Dedifferentiated amniotic fluid mesenchymal stem cell (primary cell): ENCODE measurements at regions not wholly inside any gene's neighbourhood (a gene's known extent, or its start where the extent isn't known, plus 50 kb on each side); places are given as distances from the start of the nearest gene placed in this dataset.
"Not testable (repeated sequence)": the region's sequence is repeated elsewhere in the genome, so short reads cannot be mapped to it uniquely, and the experiment has no call there.

Experiments used
- DNase-seq: peaks from one replicate; pipeline ENCODE4 v3.0.0-alpha.2; 2016; ENCODE audit errors: extremely low spot score

DNA sequence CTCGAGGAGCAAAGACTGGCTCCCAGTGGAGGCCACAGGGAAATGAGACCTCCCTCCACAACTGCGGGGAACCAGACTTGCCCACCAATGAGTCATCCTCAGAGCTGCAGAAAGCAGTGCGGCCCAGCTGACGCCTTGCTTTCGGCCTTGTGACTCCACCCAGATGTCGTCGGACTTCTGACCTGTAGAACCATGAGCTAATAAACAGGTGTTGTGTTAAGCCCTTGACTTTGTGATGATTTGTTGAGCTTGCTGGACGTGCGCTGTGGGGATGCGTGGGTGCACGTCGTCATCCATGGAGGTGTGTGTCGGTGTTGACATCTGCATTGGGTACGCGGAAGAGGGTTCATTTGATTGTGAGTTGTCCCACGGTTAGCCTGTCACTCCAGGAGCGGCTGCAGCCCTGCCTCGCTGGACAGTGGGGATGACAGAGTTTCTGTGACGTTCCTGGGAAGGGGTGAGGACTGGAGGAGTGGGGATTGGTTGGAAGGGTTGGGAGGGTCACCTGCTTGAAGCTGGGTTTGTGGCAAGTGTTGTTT is 154.1 kb downstream of the SH3BP4 start:
- no peak for DNase-seq

DNA sequence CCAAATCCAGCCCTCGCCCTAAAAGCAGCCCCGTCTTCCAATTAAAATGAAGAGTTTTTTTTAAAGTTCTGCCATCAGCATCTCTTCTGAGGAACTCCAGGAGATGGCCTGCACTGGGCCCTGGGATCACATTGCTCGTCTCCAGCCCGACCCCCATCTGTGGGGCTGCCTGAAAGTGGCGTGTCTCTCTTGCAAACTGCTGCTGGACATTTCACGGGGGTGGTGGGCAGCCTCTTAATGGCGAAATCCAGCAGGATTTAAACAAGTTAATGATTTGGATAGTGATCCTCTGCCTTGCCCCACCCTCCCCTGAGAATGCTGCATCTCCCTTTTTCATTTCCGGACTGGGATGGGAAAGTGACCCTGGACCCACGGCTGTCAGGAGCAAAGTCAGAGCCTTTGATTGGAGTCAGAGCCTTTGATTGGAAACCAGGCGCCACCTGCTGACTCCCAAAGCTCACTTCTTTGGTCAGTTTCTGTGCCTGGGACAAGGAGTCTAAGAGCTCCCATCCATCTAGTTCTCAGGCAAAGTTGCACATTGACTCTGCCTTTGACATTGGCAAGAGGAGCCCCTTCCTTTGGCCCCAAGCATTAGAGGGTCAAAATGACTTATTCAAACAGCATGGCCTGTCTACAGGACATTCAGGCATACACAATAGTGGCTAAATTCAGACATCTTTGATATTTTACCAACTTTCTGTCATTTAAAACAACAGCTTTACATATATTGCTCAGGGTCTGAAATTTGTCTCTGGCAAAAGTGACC is 155.2 kb downstream of the SH3BP4 start:
- DNase-seq, result peak; percentile 63

GRCh38 chr2:235107640-235107951 is 155.8 kb downstream of the SH3BP4 start:
- DNase-seq, result no peak

GRCh38 chr2:235109561-235109960 is 157.7 kb downstream of the SH3BP4 start:
- DNase-seq, result not testable (repeated sequence)

GRCh38 chr2:235112365-235112764 is 160.5 kb downstream of the SH3BP4 start:
- DNase-seq, result no peak

- DNase-seq, result no peak
These were observed 162.0 kb downstream of the SH3BP4 start for GRCh38 chr2:235113854-235114253.

DNA sequence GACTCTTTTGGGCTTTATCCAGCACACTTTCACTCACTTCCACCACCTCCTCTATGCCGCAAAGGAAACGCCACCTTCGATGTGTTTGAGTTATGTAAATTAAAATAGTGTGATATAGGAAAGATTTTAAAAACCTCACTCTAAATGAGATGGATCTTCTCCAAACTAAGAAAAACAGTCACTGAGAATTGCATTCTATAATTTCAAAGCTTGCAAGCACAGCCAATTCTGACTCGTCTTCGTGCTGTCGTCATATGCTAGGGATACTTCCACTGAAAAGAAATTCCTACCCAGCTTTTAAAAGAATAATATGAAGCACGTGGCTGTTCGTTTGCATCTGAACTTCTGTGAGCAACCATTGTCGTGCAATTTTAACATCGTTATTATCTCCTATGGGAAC is 162.5 kb downstream of the SH3BP4 start:
- DNase-seq, result no peak

DNA sequence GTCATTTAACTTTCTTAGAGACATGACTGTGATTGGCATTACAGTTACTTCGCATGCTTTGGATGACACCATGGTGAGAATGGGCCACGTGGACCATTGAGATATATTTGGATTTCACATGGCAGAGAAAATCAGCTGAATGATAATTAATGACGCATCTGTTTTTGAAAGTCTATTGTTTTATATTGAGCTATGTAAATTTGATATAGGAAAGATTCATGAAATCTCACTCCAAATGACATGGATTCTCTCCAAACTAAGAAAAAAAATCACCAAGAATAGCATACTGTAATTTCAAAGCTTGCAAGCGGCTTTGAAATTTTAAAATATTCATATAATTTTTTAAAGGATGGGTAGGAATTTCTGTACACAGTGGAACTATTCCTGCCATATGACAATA is 163.7 kb downstream of the SH3BP4 start:
- DNase-seq, result no peak

DNA sequence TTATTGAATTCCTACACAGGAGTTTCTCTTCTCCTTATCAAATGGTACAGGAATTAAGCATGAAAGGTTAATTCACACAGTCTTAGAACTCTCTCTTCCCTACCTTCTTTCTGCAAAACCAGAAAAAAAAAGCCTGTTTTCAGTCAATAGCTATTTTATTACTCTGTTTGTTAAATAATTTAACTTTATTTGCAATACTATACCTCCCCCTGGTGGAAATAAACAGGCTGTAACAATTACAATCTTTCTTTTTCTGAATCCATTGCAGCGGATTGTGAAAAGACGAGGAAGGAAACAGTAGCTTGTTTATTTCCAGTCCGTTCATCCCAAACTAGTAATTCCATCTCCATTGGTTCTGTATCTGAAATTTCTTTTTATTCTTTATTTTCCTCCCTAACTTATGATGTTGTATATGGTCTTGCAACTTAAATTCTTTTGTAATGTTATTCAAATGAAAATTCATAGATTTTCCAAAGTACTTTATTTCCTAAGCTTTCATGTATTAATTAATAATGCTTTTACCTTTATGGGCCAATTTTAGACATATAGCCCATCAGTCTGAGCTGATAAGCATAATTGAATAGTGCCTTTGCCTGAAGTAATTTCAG is 165.2 kb downstream of the SH3BP4 start:
- peak; percentile 69 for DNase-seq

GRCh38 chr2:235126768-235127167 is 175.0 kb downstream of the SH3BP4 start:
- DNase-seq, result no peak

DNA sequence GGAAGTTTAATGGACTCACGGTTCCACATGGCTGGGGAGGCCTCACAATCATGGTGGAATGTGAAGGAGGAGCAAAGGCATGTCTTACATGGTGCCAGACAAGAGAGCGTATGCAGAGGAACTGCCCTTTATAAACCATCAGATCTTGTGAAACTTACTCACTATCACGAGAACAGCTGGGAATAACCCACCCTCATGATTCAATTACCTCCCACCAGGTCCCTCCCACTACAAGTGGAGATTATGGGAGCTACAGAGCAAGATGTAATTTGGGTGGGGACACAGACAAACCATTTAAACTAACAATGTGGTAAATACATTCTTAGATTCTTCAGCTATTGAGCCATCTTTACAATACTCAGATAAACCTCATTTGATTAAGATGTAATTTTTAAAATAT is 176.1 kb downstream of the SH3BP4 start:
- DNase-seq, result no peak

DNA sequence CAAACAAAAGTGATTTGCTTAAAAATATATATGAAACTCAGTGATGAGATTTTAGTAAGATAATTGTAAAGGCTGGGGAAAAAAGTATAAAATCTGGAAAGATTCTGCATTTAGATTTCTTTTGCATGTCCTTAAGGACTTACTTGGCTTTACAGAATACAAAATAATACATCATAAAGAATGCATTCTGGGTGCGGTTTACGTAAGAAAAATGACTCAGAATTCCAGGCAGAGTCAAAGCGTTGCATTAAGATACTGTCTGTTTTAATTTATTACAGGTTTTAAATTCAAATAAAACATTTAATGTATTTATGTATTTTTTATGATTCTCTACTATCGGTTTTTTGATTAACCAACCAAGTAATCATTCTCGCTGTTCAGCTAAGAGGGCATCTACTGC is 178.0 kb downstream of the SH3BP4 start:
- no peak for DNase-seq

DNA sequence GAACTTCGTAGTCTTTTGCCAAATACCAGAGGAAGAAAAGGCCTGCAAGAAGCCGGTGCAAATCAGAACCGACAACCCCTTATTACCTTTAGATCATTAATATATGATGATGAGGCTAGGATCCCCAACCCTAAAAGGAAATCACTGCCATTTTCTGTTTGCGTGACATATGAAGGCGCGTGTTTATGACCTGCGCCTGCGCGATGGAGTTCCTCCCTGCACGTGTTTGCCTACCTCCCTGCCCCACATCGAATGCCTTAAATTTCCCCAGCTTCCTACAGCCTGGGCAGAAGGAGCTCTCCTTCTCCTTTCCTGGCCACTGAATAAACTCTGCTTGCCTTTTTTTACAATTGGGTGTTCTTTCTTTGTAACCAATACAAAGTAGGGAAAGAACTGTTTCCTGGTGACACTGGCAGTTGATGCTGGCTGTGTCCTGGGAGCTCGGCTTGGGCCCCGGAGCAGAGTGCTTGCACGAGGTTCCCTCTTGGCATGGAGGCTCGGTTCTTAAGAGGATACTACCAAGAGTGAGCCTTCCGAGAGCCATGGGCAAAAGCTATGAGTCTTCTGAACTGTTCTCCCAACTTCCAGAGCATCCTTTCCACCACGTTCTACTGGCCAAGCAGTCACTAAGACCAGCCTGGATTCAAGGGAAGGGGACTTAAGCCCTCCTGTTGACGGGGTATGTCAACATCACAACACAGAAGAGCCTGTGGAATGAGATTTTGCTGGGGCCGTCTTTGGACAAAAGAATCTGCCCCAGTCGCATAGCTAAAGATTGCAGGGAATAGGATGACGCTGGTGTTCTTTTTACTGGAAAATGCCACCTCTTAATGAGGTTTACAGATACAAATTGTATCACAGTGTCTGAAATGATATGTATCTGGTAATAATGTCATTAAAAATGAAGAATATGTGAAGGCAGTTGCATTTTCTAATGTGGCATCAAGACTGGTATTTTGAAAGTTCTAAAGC is 179.8 kb downstream of the SH3BP4 start:
- DNase-seq, result no peak

DNA sequence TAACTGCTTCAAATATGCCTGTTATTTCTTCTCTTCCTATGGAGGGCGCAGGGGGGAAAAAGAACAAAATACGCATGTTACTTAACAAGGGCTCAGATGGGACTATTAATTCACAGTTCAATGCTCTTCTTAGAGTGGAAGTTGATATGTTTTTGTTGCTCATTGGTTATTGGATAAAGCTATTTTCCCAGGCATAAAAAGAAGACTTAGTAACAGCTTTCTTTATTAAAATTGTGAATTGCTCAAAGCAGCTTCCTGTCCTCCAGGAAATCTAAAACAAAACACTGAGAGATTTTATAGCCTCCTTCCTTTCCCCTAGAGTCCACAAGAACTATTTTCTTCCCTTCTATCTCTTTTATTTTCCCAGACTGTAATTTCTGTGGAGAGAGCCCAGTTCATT is 180.8 kb downstream of the SH3BP4 start:
- DNase-seq, result no peak

- DNase-seq, result no peak
These were observed 182.0 kb downstream of the SH3BP4 start for GRCh38 chr2:235133837-235134236.

DNA sequence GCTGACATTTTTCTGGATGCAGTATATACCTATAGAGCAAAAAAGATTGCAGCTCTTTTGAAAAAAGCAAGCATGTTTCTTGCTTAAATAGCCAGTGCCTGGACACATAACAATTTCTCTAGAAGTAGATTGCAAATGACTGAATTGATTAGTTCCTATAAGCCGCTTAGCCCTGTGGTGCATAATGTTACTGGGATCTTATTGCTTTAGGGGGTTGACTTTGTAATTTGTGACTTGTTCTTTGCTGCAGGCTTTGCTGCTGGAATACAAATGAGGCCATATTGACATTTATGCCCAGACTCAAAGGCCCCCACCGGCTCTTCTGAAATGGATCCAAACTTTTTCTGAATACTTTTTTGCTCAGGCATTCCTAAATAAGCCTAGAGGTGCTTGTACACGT is 182.6 kb downstream of the SH3BP4 start:
- no peak for DNase-seq

DNA sequence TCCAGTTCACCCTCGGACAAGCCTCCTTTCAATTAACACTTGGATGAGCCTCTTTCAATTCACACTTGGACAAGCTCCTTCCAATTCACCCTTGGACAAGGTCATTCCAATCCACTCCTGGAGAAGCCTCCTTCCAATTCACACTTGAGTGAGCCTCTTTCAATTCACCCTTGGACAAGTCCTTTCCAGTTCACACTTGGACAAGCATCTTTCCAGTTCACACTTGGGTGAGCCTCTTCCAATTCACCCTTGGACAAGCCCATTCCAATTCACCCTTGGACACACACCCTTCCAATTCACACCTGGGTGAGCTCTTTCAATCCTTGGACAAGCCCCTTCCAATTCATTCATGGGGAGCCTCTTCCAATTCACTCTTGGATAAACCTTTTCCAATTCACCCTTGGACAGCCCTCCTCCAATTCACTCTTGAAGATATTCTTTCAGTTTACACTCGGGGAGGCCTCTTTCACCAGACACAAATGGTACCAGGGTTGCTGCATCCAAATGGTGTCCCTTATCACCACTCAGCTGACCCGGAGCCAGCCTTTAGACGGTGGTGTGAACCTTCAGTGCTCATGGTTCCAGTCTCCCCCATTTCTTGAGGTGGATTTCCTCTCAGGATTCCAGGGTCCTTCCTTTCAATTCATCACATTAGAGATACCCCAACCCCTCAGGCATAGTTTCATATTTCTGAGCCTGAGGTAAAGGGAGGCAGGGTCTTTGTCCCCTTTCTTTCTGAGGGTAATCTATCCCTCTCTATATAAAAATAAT is 183.6 kb downstream of the SH3BP4 start:
- no peak for DNase-seq

- DNase-seq, result peak; percentile 74
These were observed 184.3 kb downstream of the SH3BP4 start for GRCh38 chr2:235135990-235136561.

- no peak for DNase-seq
These were observed 186.5 kb downstream of the SH3BP4 start for GRCh38 chr2:235138339-235138738.

DNA sequence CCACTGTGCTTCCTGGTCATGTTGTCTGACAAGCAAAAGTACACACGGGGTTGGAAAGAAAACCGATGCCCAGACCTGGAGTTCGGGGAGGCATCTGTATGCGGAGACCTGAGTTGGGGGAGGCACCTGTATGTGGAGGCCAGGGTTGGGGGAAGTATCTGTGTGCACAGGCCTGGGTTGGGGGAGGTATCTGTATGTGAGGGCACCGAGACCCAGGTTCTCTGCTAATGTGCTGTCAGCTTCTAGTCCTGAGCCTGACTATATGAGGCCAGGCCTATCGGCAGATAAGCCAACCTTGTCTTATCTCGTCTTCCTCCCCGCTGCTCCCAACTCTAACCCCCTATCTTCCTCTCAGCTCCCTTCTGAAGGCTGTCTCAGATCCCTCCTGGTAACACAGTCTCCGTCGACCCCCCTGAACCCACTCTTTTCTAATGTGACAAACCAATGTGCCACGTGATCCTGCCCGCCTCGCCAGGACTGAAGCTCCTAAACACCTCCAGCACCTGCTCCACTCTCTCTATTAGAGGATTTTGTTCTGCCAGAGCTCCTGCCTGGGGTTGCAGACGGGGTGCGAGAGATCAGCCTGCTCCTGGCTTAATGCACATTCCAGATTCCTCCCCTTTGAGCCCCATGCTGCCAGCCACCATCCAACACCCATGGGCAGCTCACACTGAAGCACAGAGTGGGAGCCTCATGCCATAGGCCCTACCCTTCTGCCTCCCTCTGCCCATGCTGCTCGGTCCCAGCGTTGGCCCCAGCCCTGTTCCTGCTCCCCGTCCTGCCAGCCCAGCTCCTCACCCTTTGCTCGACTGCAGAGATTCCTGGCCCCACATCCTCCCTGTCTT is 188.4 kb downstream of the SH3BP4 start:
- DNase-seq, result no peak

DNA sequence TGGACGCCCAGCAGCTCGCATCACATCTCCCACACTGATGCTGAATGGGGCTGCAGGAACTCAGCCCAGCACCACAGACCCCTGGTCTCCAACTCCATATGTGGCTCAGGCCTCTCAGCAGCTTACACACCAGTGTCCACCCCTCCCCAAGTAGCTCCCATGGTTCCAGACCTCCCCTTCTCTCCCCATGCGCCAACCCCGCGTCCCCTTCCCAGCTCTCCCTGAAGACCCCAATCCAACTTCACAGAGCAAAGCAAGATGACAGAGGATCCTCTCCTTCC is 188.9 kb downstream of the SH3BP4 start:
- DNase-seq, result no peak
